ENCODE measurements at regions not wholly inside any gene's neighbourhood (a gene's known extent, or its start where the extent isn't known, plus 50 kb on each side); places are given as distances from the start of the nearest gene placed in this dataset.

GRCh38 chr13:22050951-22051563 is 380.2 kb downstream of the FGF9 start:
- Histone ChIP-seq H3K27ac (no peak overlapping the region), H3K4me1 (ENCODE audit: control insufficient read depth in 1 of 2, low read depth in 2 of 2) (no peaks in the 10 kb centered on the region), H3K9me3 (no peaks in the 10 kb centered on the region), H3K4me3 (no peak overlapping the region), H3K36me3 (no peaks in the 10 kb centered on the region), H3K27me3 (replicated peaks; ENCODE audit: insufficient read depth) (no peaks in the 10 kb centered on the region)
- no peak for ATAC-seq (ENCODE audit: insufficient number of reproducible peaks, low FRiP score, low read depth)
- TF ChIP-seq, protein P1, sequence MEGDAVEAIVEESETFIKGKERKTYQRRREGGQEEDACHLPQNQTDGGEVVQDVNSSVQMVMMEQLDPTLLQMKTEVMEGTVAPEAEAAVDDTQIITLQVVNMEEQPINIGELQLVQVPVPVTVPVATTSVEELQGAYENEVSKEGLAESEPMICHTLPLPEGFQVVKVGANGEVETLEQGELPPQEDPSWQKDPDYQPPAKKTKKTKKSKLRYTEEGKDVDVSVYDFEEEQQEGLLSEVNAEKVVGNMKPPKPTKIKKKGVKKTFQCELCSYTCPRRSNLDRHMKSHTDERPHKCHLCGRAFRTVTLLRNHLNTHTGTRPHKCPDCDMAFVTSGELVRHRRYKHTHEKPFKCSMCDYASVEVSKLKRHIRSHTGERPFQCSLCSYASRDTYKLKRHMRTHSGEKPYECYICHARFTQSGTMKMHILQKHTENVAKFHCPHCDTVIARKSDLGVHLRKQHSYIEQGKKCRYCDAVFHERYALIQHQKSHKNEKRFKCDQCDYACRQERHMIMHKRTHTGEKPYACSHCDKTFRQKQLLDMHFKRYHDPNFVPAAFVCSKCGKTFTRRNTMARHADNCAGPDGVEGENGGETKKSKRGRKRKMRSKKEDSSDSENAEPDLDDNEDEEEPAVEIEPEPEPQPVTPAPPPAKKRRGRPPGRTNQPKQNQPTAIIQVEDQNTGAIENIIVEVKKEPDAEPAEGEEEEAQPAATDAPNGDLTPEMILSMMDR (IDR thresholded peaks at IDR 0.05): no peak
- DNase-seq (ENCODE audit: low spot score): no peak

DNA sequence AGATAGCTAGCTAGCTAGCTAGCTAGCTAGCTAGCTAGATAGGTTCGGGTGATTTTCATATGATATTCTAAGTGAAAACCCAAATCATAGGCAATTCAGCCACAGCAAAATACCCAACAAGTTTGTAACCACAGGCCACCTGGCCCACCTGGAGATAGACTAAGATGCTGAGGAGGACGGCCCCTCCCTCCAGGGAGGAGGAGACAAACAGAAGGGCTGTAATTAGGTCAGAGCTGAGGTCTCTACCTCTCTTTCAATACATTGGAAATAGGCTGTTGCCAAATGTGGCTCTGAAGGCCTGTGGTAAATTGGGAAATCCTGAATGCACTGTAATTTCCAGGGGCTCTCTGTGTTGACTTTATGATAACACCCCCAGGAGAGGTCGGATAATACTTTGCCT is 382.2 kb downstream of the FGF9 start:
- TF ChIP-seq, protein P1 (IDR thresholded peaks at IDR 0.05): no peak
- no peak for ATAC-seq (ENCODE audit: insufficient number of reproducible peaks, low FRiP score, low read depth)
- no peak for DNase-seq (ENCODE audit: low spot score)
- H3K4me1 ChIP-seq (ENCODE audit: control insufficient read depth in 1 of 2, low read depth in 2 of 2): no peaks in the 10 kb centered on the region
- H3K27me3 ChIP-seq (replicated peaks; ENCODE audit: insufficient read depth): no peaks in the 10 kb centered on the region
- H3K9me3 ChIP-seq: no peaks in the 10 kb centered on the region
- no peak overlapping the region for H3K27ac ChIP-seq
- H3K36me3 ChIP-seq: no peaks in the 10 kb centered on the region
- H3K4me3 ChIP-seq: no peak overlapping the region

DNA sequence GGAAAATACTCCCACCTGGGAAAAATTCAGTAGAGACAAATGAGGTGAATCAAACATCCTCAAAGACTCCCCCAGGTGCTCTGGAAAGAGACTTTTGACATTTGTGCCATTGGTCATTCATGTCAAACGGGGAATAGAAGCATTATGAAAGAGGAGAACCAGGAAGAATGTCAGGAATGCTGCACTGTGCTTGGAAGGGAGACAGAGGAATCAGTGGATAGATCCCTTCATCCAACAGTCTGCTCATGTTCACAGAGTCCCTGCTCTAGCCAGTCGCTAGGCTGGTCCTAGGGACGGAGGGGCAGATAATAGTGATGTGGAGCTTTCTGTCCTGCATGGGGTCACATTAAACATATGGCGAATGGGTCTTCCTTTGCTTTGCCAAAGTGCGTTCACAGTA is 384.4 kb downstream of the FGF9 start:
- Histone ChIP-seq H3K4me1 (ENCODE audit: control insufficient read depth in 1 of 2, low read depth in 2 of 2) (no peaks in the 10 kb centered on the region), H3K36me3 (no peaks in the 10 kb centered on the region), H3K4me3 (no peak overlapping the region), H3K9me3 (no peaks in the 10 kb centered on the region), H3K27me3 (replicated peaks; ENCODE audit: insufficient read depth) (no peaks in the 10 kb centered on the region), H3K27ac (no peak overlapping the region)
- ATAC-seq (ENCODE audit: insufficient number of reproducible peaks, low FRiP score, low read depth): no peak
- TF ChIP-seq, protein P1 (IDR thresholded peaks at IDR 0.05): no peak
- no peak for DNase-seq (ENCODE audit: low spot score)

GRCh38 chr13:22060187-22060586 is 389.3 kb downstream of the FGF9 start:
- no peak overlapping the region for H3K4me3 ChIP-seq
- ATAC-seq (ENCODE audit: insufficient number of reproducible peaks, low FRiP score, low read depth): no peak
- H3K4me1 ChIP-seq (ENCODE audit: control insufficient read depth in 1 of 2, low read depth in 2 of 2): no peaks in the 10 kb centered on the region
- no peaks in the 10 kb centered on the region for H3K9me3 ChIP-seq
- no peaks in the 10 kb centered on the region for H3K36me3 ChIP-seq
- H3K27me3 ChIP-seq (replicated peaks; ENCODE audit: insufficient read depth): no peaks in the 10 kb centered on the region
- H3K27ac ChIP-seq: no peak overlapping the region
- no peak for DNase-seq (ENCODE audit: low spot score)
- TF ChIP-seq, protein P1 (IDR thresholded peaks at IDR 0.05): no peak

DNA sequence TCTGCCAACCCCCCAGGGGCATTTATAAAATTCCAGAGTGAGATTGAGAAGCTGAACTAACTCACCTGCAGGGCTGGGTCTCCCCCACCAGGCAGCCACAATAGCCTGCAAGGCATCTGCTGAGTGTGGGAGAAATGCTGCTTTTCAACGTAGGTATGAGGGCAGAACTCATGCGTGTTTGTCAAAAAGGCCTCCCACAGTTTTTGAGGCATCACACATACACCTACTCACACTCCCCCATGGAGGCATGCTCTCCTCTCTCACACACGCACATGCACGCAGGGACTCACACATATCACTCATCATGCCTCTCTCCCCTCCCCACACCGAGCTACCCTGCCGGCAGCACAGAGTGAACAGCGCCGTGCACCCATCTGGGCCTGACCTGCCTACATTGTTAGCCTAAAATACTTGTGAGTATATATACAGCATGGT is 390.5 kb downstream of the FGF9 start:
- no peak for DNase-seq (ENCODE audit: low spot score)
- Histone ChIP-seq H3K9me3 (no peaks in the 10 kb centered on the region), H3K4me1 (ENCODE audit: control insufficient read depth in 1 of 2, low read depth in 2 of 2) (no peaks in the 10 kb centered on the region), H3K4me3 (no peak overlapping the region), H3K27me3 (replicated peaks; ENCODE audit: insufficient read depth) (no peaks in the 10 kb centered on the region), H3K27ac (no peak overlapping the region), H3K36me3 (no peaks in the 10 kb centered on the region)
- no peak for ATAC-seq (ENCODE audit: insufficient number of reproducible peaks, low FRiP score, low read depth)
- TF ChIP-seq, protein P1 (IDR thresholded peaks at IDR 0.05): no peak
